ENCODE measurements at regions not wholly inside any gene's neighbourhood (a gene's known extent, or its start where the extent isn't known, plus 50 kb on each side); places are given as distances from the start of the nearest gene placed in this dataset.

DNA sequence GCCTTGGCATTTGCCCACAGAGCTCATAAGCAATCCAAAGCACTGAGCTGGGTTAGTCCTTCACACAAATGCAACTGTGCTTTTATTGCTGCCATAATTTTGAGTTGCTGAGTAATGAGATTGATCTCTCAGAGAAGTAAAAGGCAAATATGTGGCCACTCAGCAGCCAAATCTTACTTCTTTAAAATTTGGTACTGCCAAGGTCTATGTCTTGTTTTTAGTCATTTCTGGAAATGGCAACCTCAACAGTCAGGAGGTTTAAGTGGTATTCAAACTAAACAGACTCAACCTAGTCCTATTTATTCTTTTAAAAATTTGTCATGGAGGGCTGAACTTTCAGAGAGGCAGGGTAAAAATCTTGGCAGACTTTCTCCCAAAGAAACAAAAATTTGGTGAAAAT lies 216.4 kb upstream of the GJB5 start:
- H3K4me1 ChIP-seq (ENCODE audit: insufficient read depth, low read length, poor library complexity, severe bottlenecking), result no peaks in the 10 kb centered on the region
- BruUV-seq (replicated peaks), result no TSS peak
- no peaks in the 10 kb centered on the region for H4K20me1 ChIP-seq (ENCODE audit: insufficient read depth, low read length)
- ChIA-PET POLR2A (interaction anchor here (0.7 kb wide), 1 partner anchor 17 kb away, joined by 4 read pairs; no protein-coding TSS in a partner anchor), CTCF (ENCODE audit: unreplicated experiment) (no interaction called here)
- intact Hi-C loops (cut with micrococcal nuclease; ENCODE audit: unreplicated experiment), result no loop called here
- H3K9me2 ChIP-seq (ENCODE audit: insufficient read depth, low read length), result no peaks in the 10 kb centered on the region
- DNase-seq (ENCODE audit: low spot score), result no peak
- H3K79me2 ChIP-seq (ENCODE audit: insufficient read depth, low read depth, low read length), result no peaks in the 10 kb centered on the region
- H3K9me3 ChIP-seq (ENCODE audit: low read length), result no peaks in the 10 kb centered on the region
- H3K36me3 ChIP-seq (ENCODE audit: insufficient read depth, low read length), result no peaks in the 10 kb centered on the region
- H3K4me2 ChIP-seq (ENCODE audit: low read length), result no peak overlapping the region
- no peak overlapping the region for H2AFZ ChIP-seq (ENCODE audit: low read length)
- no peak overlapping the region for H3K4me3 ChIP-seq (ENCODE audit: low read depth, low read length, poor library complexity, severe bottlenecking)
- TF ChIP-seq, protein P1, sequence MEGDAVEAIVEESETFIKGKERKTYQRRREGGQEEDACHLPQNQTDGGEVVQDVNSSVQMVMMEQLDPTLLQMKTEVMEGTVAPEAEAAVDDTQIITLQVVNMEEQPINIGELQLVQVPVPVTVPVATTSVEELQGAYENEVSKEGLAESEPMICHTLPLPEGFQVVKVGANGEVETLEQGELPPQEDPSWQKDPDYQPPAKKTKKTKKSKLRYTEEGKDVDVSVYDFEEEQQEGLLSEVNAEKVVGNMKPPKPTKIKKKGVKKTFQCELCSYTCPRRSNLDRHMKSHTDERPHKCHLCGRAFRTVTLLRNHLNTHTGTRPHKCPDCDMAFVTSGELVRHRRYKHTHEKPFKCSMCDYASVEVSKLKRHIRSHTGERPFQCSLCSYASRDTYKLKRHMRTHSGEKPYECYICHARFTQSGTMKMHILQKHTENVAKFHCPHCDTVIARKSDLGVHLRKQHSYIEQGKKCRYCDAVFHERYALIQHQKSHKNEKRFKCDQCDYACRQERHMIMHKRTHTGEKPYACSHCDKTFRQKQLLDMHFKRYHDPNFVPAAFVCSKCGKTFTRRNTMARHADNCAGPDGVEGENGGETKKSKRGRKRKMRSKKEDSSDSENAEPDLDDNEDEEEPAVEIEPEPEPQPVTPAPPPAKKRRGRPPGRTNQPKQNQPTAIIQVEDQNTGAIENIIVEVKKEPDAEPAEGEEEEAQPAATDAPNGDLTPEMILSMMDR (conservative IDR thresholded peaks at IDR 0.05; ENCODE audit: low read length), result no peak
- no peak for TF ChIP-seq EZH2phosphoT487 (IDR thresholded peaks at IDR 0.05; ENCODE audit: borderline replicate concordance, low read depth, low read length)
- H3K27ac ChIP-seq (ENCODE audit: low read depth, low read length, poor library complexity, severe bottlenecking), result no peak overlapping the region

DNA sequence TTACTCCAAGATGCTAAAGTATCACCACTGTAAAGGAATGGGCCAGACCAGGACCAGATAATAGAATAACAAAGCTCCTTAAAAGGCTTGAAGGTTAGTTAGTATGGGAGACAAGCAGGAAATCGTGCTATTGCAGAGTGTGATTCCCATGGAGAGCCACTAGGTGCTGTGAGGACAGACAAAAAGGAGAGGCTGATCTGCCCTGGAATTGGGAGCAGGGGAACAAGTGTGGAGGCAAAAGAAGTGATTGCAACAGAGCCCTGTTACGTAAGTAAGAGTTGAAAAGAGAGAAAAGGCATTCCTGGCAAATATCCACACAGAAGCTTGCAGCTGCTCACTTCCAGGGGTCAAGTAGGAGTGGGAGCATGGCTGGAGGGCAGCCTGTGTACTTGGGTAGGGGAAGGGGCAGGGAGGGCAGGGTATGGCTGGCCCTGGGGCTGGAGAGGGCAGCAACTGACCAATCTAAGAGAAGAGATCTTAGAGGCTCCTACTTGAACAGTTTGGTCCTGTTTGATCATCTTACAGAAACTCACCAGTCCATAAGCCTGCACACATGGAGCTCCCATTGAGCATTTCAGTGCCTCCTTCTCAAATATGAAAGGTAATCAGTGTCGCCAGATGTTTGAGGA lies 207.7 kb upstream of the GJB5 start:
- ChIA-PET POLR2A (no interaction called here), CTCF (ENCODE audit: unreplicated experiment) (no interaction called here)
- no peak overlapping the region for H2AFZ ChIP-seq (ENCODE audit: low read length)
- intact Hi-C loops (cut with micrococcal nuclease; ENCODE audit: unreplicated experiment), result no loop called here
- no peak overlapping the region for H3K4me3 ChIP-seq (ENCODE audit: low read depth, low read length, poor library complexity, severe bottlenecking)
- BruUV-seq (replicated peaks), result no TSS peak
- H3K36me3 ChIP-seq (ENCODE audit: insufficient read depth, low read length), result no peaks in the 10 kb centered on the region
- H3K27ac ChIP-seq (ENCODE audit: low read depth, low read length, poor library complexity, severe bottlenecking), result no peak overlapping the region
- TF ChIP-seq, protein P1 (conservative IDR thresholded peaks at IDR 0.05; ENCODE audit: low read length), result peak; percentile 43; the same call in 1 of the 2 replicates
- TF ChIP-seq EZH2phosphoT487 (IDR thresholded peaks at IDR 0.05; ENCODE audit: borderline replicate concordance, low read depth, low read length), result no peak
- DNase-seq (ENCODE audit: low spot score), result no peak
- H3K9me3 ChIP-seq (ENCODE audit: low read length), result no peaks in the 10 kb centered on the region
- H3K4me1 ChIP-seq (ENCODE audit: insufficient read depth, low read length, poor library complexity, severe bottlenecking), result no peaks in the 10 kb centered on the region
- H3K79me2 ChIP-seq (ENCODE audit: insufficient read depth, low read depth, low read length), result no peaks in the 10 kb centered on the region
- H4K20me1 ChIP-seq (ENCODE audit: insufficient read depth, low read length), result no peaks in the 10 kb centered on the region
- H3K9me2 ChIP-seq (ENCODE audit: insufficient read depth, low read length), result no peaks in the 10 kb centered on the region
- H3K4me2 ChIP-seq (ENCODE audit: low read length), result no peak overlapping the region

DNA sequence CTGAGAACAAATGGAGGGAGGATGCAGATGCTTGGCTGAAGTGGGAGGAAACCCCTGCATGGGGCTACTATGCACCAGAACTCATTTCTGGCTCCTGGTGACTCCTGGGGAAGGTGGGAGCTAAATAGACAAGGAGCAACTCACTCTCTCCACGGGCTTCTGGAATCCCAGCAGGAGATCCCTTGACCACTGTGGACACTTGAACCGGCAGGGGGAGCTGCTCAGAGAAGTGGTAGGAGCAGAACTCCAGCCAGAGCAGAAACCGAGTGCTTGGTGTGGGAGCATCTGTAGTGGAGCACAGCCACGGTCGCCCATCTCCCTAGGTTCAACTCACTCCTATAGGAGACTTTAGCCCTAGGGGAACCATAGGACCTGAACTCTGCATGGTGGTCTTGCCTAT lies 205.6 kb upstream of the GJB5 start:
- H2AFZ ChIP-seq (ENCODE audit: low read length), result no peak overlapping the region
- peak; percentile 4 for DNase-seq (ENCODE audit: low spot score)
- no peak overlapping the region for H3K27ac ChIP-seq (ENCODE audit: low read depth, low read length, poor library complexity, severe bottlenecking)
- H3K36me3 ChIP-seq (ENCODE audit: insufficient read depth, low read length), result no peaks in the 10 kb centered on the region
- no peaks in the 10 kb centered on the region for H3K79me2 ChIP-seq (ENCODE audit: insufficient read depth, low read depth, low read length)
- H4K20me1 ChIP-seq (ENCODE audit: insufficient read depth, low read length), result no peaks in the 10 kb centered on the region
- POLR2A ChIA-PET, result no interaction called here
- no peaks in the 10 kb centered on the region for H3K9me2 ChIP-seq (ENCODE audit: insufficient read depth, low read length)
- H3K4me3 ChIP-seq (ENCODE audit: low read depth, low read length, poor library complexity, severe bottlenecking), result no peak overlapping the region
- CTCF ChIA-PET (ENCODE audit: unreplicated experiment), result no interaction called here
- intact Hi-C loops (cut with micrococcal nuclease; ENCODE audit: unreplicated experiment), result no loop called here
- no peaks in the 10 kb centered on the region for H3K4me1 ChIP-seq (ENCODE audit: insufficient read depth, low read length, poor library complexity, severe bottlenecking)
- H3K4me2 ChIP-seq (ENCODE audit: low read length), result no peak overlapping the region
- no peak for TF ChIP-seq EZH2phosphoT487 (IDR thresholded peaks at IDR 0.05; ENCODE audit: borderline replicate concordance, low read depth, low read length)
- TF ChIP-seq, protein P1 (conservative IDR thresholded peaks at IDR 0.05; ENCODE audit: low read length), result peak; percentile 64
- no TSS peak for BruUV-seq (replicated peaks)
- no peaks in the 10 kb centered on the region for H3K9me3 ChIP-seq (ENCODE audit: low read length)

Measured in OCI-LY7 (cell line).